Esophagus (tissue), 2 donors: ENCODE measurements at regions not wholly inside any gene's neighbourhood (a gene's known extent, or its start where the extent isn't known, plus 50 kb on each side); places are given as distances from the start of the nearest gene placed in this dataset.
A peak's percentile ranks its signal among the peaks of the same experiment; 100 is the strongest.

Source experiments
- H3K27ac ChIP-seq, 2 donors: one replicate each; pipeline ENCODE4 v1.5.1; 2013; ENCODE audit warnings: low read depth in 2 of 2, mild to moderate bottlenecking in 2 of 2, inconsistent platforms in 1 of 2, low read length in 1 of 2, moderate library complexity in 1 of 2
- H3K27me3 ChIP-seq, 2 donors: one replicate each; pipeline ENCODE4 v1.6.1; 2013; ENCODE audit warnings: low read length in 2 of 2, control low read depth in 1 of 2, mild to moderate bottlenecking in 1 of 2; ENCODE audit not compliant: insufficient read depth in 2 of 2, control insufficient read depth in 1 of 2
- H3K36me3 ChIP-seq, 2 donors: one replicate each; pipeline ENCODE4 v1.6.1; 2013; ENCODE audit warnings: low read length in 1 of 2; ENCODE audit not compliant: control insufficient read depth in 2 of 2, insufficient read depth in 2 of 2
- H3K4me1 ChIP-seq, 2 donors: one replicate each; pipeline ENCODE4 v1.6.1; 2013; ENCODE audit warnings: low read length in 1 of 2; ENCODE audit not compliant: control insufficient read depth in 2 of 2, insufficient read depth in 2 of 2
- H3K4me3 ChIP-seq, 2 donors: one replicate each; pipeline ENCODE4 v1.5.1; 2013; ENCODE audit warnings: low read length in 2 of 2, mild to moderate bottlenecking in 2 of 2, low read depth in 1 of 2, moderate library complexity in 1 of 2
- H3K9me3 ChIP-seq, 2 donors: one replicate each; pipeline ENCODE4 v1.6.1; 2013; ENCODE audit warnings: mild to moderate bottlenecking in 2 of 2, low read depth in 1 of 2, low read length in 1 of 2, moderate library complexity in 1 of 2; ENCODE audit not compliant: control insufficient read depth in 2 of 2, insufficient read depth in 1 of 2
- WGBS, 2 donors: extraction: QIAGEN DNeasy Blood & Tissue Kit; methylation state at CpG; one replicate each; pipeline ENCODE4 v1.1.7; 2013; 5-methylcytosine and 5-hydroxymethylcytosine counted together
- donor health status: healthy with polysubstance abuse.
- donor health status: Bipolar disorder and iron deficiency.

DNA sequence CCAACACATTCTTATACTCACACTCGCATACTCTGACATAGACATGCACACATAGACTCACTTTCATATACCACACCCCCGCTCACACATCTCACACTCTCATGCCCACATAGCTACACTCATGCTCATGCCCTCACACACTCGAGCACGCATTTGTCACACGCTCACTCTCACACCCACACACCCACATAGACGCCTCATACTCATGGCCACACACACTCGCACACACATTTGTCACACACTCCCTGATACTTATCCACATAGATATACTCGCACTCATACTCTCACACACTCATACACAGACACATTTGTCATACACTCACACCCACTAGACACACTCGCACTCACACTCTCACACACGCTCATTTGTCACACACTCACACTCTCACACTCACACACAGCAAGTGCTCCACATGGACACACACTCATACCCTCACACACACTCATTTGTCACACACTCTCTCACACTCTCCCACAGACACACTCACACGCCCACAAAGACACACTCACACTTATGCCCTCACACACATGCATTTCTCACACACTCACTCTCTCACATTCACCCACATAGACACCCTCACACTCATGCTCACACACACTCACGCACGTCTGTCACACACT, 50.9 kb downstream of the TNP1 start:
- 86 to 88% methylated on average over 13 of the region's 13 CpGs for WGBS, 2 donors
- no peak overlapping the region for H3K27ac ChIP-seq
- H3K36me3 ChIP-seq, result no peaks in the 10 kb centered on the region
- H3K4me1 ChIP-seq, result peaks cover 3 to 4% of the 10 kb centered on the region in 2 donors
- no peak overlapping the region for H3K4me3 ChIP-seq
- H3K27me3 ChIP-seq, result no peaks in the 10 kb centered on the region
- no peaks in the 10 kb centered on the region for H3K9me3 ChIP-seq

DNA sequence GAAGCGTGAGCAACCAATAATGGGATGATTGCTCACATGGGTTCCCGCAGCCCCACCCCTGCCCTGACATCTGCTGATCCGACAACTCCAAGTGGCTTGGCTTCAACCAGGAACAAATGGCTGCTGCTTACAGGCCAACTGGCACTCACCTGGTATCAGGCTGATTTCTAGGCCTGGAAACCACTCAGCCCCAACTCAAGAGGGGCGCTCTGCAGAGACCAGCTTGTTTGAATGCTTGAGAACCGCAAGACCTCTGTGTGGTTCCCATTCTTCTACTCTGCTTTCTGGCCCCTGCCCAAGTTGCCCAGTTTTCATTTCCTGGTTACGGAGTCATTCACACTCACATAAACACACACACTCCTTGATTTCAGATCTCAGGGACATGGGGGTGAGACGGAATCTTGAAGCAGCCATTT, 52.0 kb downstream of the TNP1 start:
- Histone ChIP-seq H3K9me3 (no peaks in the 10 kb centered on the region), H3K27ac (no peak overlapping the region), H3K4me3 (no peak overlapping the region), H3K27me3 (no peaks in the 10 kb centered on the region), H3K4me1 (peaks cover 3 to 4% of the 10 kb centered on the region in 2 donors), H3K36me3 (no peaks in the 10 kb centered on the region)
- WGBS, 2 donors, result 65 to 68% methylated on average over 7 of the region's 7 CpGs

DNA sequence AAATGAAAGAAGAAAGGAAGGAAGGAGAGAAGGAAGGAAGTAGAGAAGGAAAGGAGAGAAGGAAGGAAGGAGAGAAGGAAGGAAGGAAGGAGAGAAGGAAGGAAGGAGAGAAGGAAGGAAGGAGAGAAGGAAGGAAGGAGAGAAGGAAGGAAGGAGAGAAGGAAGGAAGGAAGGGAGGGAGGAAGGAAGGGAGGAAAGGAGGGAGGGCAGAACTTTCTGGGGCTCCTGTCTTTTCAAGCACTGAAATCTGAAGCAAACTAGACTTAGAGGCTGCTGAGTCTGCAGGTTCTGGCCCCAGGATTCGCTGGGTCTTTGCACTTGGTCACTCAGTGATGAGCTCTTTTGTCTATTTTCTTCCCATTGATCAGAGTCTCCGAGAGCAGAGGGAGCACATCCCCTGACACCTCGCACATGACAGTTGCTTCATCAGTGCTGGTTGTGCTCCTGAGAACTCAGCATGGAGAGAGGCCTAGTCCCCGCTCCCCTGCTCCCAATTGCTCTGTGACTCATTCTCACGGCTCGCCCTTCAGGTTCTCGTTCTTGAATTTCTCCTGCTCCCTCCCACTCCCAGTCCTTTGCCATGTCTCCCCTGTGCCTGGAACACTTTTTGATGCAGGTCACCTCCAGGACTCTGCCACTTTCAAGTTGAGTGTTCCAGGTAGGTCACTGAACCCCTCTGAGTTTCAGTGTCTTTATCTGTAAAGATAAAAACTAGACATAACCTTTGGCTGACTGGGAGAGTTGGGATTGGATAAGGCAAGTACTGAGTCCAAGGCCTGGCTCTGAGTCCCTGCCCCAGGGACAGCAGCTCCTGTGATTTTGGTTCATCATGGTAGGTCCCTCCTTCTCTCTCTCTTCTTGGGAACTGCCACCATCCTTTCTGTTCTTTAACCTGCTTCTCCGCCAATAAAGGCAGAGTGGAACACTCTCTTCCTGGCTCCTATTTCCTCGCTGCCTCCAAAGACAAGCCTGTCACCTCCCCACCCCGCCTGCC, 55.2 kb downstream of the TNP1 start:
- no peak overlapping the region for H3K4me3 ChIP-seq
- H3K4me1 ChIP-seq, result peaks cover 4 to 6% of the 10 kb centered on the region in 2 donors
- no peaks in the 10 kb centered on the region for H3K27me3 ChIP-seq
- no peaks in the 10 kb centered on the region for H3K36me3 ChIP-seq
- 68 to 71% methylated on average over 10 of the region's 10 CpGs for WGBS, 2 donors
- H3K27ac ChIP-seq, result no peak overlapping the region
- H3K9me3 ChIP-seq, result no peaks in the 10 kb centered on the region

DNA sequence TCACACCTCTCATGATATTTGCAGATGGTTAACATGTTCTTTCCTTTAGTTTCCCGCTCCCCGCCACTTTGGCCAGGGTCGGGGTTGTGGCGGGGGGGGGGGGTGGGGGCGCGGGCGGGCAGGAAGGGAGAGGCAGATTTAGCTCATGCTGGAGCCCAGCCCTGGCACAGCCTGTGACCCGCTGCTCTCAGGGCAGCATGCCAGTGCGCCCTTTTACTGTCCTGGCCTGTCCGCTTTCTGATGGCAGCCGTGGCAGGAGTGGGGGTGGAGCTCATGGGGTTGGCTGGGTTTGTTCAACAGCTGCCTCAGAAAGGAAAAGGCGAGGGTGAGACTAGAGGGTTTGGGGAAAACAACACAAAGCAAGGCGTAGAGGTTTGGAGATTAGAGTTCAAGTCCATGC, 56.1 kb downstream of the TNP1 start:
- H3K4me1 ChIP-seq, result peaks cover 2 to 4% of the 10 kb centered on the region in 2 donors
- WGBS, 2 donors, result 61 to 62% methylated on average over 11 to 13 of the region's 13 CpGs
- no peaks in the 10 kb centered on the region for H3K36me3 ChIP-seq
- H3K27ac ChIP-seq, result no peak overlapping the region
- no peak overlapping the region for H3K4me3 ChIP-seq
- H3K9me3 ChIP-seq, result no peaks in the 10 kb centered on the region
- no peaks in the 10 kb centered on the region for H3K27me3 ChIP-seq

DNA sequence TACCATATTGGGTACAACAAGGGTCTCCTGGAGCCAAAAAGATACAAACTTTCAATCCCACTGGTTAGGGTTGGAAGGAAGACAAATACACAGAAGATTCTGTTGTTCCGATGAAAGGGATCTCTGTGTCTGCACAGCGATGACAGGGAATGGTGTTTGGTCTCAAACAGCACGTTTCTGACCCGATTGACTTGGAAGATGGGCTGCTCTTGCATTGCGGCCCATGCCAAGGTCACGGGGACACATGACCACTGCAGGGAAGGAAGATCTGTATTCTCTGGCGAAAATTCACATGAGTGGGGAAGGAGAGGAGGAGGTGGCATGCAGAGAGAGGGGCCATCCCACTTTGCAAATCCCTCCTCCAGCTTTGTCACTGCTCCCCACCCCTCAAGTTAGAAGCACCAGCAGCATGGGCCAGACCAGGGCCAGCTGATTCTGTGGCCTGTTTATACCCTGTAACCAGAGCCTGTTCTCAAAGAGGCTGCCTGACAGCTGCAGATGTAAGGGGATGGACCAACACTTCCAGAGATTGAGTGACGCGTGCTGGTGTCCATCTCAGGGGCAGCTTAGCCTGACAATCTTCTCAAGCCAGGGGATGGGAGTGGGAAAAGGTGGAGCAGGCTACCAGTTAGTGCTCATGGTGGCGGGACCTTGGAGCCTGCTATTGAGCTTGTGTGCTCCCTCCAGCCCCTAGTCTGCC, 57.2 kb downstream of the TNP1 start:
- no peaks in the 10 kb centered on the region for H3K36me3 ChIP-seq
- WGBS, 2 donors, result 94 to 95% methylated on average over 10 of the region's 10 CpGs
- H3K4me3 ChIP-seq, result no peak overlapping the region
- no peaks in the 10 kb centered on the region for H3K27me3 ChIP-seq
- H3K4me1 ChIP-seq, result peaks cover 2 to 4% of the 10 kb centered on the region in 2 donors
- H3K27ac ChIP-seq, result no peak overlapping the region
- H3K9me3 ChIP-seq, result peaks cover 0 to 2% of the 10 kb centered on the region in 2 donors

DNA sequence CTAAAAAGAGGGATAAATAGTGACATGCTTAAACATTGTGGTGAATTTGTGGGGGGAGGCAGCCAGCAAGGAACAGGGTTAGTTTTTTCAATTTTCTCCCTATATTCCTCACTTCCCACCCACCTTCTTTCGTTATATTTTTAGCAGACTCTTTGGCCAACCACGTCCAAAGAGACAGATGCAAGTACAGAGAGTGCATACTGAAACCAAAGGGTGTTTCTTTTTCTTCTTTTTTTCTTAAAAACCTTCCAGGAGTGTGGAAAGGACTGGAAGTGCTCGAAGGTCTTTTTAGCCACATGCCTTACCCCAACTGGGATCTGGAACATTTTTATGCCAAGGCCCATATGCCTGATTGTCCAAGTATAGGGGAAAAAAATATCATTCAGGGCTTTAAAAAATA, 59.0 kb downstream of the TNP1 start:
- Histone ChIP-seq H3K27me3 (no peaks in the 10 kb centered on the region), H3K9me3 (peaks cover 0 to 2% of the 10 kb centered on the region in 2 donors), H3K4me3 (no peak overlapping the region), H3K4me1 (peaks cover 2 to 4% of the 10 kb centered on the region in 2 donors), H3K36me3 (no peaks in the 10 kb centered on the region), H3K27ac (no peak overlapping the region)
- 65 to 70% methylated on average over 3 of the region's 3 CpGs for WGBS, 2 donors

DNA sequence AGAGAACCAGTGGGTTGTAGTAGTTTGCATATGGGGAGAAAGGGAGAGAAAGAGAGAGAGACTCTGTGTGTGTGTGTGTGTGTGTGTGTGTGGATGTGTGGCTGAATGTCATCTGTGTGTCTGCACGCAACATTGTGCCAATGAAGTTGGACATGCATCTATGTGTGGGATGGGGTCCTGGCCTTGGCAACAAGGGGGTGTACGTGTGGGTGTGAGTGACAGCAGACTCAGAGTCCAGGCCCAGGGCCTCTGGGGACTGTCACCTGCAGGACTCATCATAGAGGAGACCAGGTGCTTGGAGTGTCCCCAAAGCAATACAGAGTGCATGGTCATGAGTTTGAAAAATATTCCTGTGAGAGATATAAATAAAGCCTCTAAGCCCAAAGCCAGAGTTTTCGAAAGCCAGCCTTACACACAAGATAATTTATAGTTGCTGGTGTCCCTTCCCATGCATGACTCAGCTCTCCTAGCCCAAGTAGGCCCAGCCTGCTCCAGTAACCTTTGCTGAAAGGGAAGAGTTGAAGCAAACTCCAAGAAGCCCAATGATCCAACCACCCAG, 59.9 kb downstream of the TNP1 start:
- Histone ChIP-seq H3K4me1 (peaks cover 2 to 4% of the 10 kb centered on the region in 2 donors), H3K27ac (peak overlapping the region in 1 of 2 donors; percentile 13), H3K36me3 (no peaks in the 10 kb centered on the region), H3K9me3 (peaks cover 0 to 2% of the 10 kb centered on the region in 2 donors), H3K27me3 (no peaks in the 10 kb centered on the region), H3K4me3 (no peak overlapping the region)
- WGBS, 2 donors, result 63 to 67% methylated on average over 3 of the region's 3 CpGs

DNA sequence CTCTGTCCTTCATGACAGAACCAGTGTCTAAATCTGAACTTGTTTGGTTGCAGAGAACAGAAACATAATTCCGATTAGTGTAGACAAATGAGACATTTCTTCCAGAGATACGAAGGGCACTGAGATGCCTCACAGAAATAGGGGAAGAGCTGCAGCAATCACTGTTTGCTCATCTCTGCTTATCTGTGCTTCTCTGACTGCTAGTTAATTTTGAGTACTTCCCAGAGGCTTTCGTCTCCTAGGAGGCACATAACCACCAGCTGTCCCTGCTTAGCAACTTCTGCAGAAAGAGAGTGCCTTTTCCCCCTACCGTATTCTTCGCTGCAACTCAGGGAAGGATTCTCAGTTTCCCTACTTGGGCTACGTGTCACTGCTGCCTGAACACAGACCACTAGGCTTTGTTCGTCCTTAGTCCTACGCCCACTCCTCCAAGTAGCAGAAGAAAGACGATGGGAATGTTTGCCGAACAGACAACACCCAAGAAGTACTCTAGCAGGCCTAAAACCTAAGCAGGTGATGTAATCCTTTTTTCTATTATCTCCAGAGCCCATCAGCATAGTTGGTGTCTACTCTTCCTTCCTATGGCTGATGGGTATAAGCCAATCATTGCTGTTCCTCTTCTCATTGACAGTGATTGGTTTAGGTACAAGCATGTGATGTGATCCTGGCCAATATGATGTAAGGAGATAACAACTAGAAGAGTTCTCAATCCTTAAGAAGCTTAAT, 63.6 kb downstream of the TNP1 start:
- no peaks in the 10 kb centered on the region for H3K27me3 ChIP-seq
- H3K9me3 ChIP-seq, result peaks cover 0 to 2% of the 10 kb centered on the region in 2 donors
- H3K27ac ChIP-seq, result no peak overlapping the region
- no peak overlapping the region for H3K4me3 ChIP-seq
- peaks cover 6 to 9% of the 10 kb centered on the region in 2 donors for H3K4me1 ChIP-seq
- 87 to 92% methylated on average over 10 of the region's 10 CpGs for WGBS, 2 donors
- H3K36me3 ChIP-seq, result no peaks in the 10 kb centered on the region

DNA sequence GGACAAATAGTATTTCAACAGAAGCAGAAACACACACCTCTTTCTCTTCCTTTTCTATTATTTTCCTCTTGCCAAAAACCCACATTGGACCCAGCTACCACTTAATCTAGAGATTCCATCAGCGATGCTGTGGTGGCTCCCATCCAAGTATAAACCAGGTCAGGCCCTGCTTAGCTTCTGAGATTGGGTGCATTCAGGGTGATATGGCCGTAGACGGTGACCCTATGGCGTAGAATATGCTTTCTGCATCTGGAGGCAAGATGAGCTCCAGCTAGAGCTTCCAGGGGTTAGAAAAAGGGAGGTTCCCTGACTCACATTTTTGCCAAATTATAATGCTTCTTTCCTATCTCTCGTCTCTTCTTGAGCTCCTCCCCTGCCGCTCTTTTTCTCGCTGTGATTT, 66.5 kb downstream of the TNP1 start:
- Histone ChIP-seq H3K27ac (no peak overlapping the region), H3K4me1 (peaks cover 2 to 7% of the 10 kb centered on the region in 2 donors), H3K9me3 (peaks cover 0 to 2% of the 10 kb centered on the region in 2 donors), H3K36me3 (no peaks in the 10 kb centered on the region), H3K4me3 (no peak overlapping the region), H3K27me3 (no peaks in the 10 kb centered on the region)
- 80 to 84% methylated on average over 7 of the region's 7 CpGs for WGBS, 2 donors
